Fibroblast of the aortic adventitia (primary cell): ENCODE measurements at regions not wholly inside any gene's neighbourhood (a gene's known extent, or its start where the extent isn't known, plus 50 kb on each side); places are given as distances from the start of the nearest gene placed in this dataset.

Source experiments
- DNase-seq: peaks from one replicate; pipeline ENCODE4 v3.0.0-alpha.2; 2010; ENCODE audit warnings: low read depth
- H3K4me3 ChIP-seq: 2 replicates; pipeline ENCODE4 v1.5.1; 2011; ENCODE audit warnings: low read depth, mild to moderate bottlenecking, control low read depth, low read length, moderate library complexity
- CTCF ChIP-seq: IDR thresholded peaks from 2 replicates; pipeline ENCODE4 v1.5.1; 2011; ENCODE audit warnings: mild to moderate bottlenecking, low read length, control low read depth, inconsistent platforms; ENCODE audit not compliant: insufficient read depth

- TF ChIP-seq CTCF = no peak
These were observed 59.6 kb upstream of the SHANK2 start for GRCh38 chr11:71311928-71312510.

GRCh38 chr11:71311176-71311925, 59.0 kb upstream of the SHANK2 start:
- no peak for DNase-seq
- no peak overlapping the region for H3K4me3 ChIP-seq
- no peak for TF ChIP-seq CTCF

More at GRCh38 chr11:71311928-71312510, 59.6 kb upstream of the SHANK2 start:
- H3K4me3 ChIP-seq = no peak overlapping the region
- DNase-seq = no peak

DNA sequence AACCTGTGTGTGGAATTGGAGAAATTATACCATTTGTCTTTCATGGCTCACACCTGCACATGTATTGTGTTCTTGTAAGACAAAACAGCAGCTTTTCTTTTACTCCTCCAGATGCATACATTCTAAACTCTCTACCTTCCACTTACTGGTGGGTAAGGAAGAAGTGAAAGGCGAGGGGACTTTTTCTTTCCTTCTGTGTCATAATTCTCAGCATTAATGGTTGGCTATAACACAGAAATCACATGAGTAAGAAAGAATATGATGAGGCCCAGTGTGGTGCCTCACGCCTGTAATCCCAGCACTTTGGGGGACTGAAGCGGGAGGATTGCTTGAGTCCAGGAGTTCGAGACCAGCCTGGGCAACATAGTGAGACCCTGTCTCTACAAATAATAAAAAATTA, 57.8 kb upstream of the SHANK2 start:
- TF ChIP-seq CTCF = no peak
- H3K4me3 ChIP-seq = no peak overlapping the region
- no peak for DNase-seq

GRCh38 chr11:71309611-71310010, 57.2 kb upstream of the SHANK2 start:
- no peak for TF ChIP-seq CTCF
- no peak for DNase-seq

DNA sequence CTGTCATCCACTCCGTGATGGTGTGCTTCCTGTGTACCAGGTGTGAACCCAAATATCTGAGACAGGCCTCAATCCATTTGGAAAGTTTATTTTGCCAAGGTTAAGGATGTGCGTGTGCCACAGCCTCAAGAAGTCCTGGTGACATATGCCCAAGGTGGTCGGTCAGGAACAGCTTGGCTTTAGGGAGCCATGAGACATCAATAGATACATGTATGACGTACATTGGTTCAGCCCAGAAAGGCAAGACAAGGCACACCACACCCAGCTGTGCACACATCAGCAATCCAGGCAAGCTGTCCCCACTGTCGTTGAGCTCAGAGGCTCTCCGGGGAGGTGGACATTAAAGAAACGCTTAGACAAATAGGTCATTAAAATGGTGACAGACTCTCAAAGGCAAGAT, 56.8 kb upstream of the SHANK2 start:
- H3K4me3 ChIP-seq = no peak overlapping the region
- TF ChIP-seq CTCF = no peak
- DNase-seq = no peak

More at GRCh38 chr11:71309611-71310010, 57.2 kb upstream of the SHANK2 start:
- H3K4me3 ChIP-seq = no peak overlapping the region

GRCh38 chr11:71307811-71308645, 55.7 kb upstream of the SHANK2 start:
- DNase-seq = no peak
- TF ChIP-seq CTCF = no peak
- no peak overlapping the region for H3K4me3 ChIP-seq
